CD4-positive, alpha-beta T cell (primary cell): ENCODE measurements at regions not wholly inside any gene's neighbourhood (a gene's known extent, or its start where the extent isn't known, plus 50 kb on each side); places are given as distances from the start of the nearest gene placed in this dataset.

ENCODE experiments used
- ATAC-seq: fragments of 200-7000 bp; cut with Tn5 transposase; one replicate; pipeline ENCODE4 v1.10.0; 2022; ENCODE audit warnings: mild to moderate bottlenecking; ENCODE audit not compliant: poor library complexity
- CTCF ChIA-PET: fragments of 350-600 bp; sonication (Branson Sonifier 250); formaldehyde crosslinking; loops from one replicate; lab custom pipeline; 2021; ENCODE audit warnings: antibody characterized with exemption, inconsistent platforms; lab: Charles Lee
- POLR2A ChIA-PET: fragments of 350-600 bp; sonication (Branson Sonifier 250); formaldehyde crosslinking; loops from one replicate; lab custom pipeline; 2021; ENCODE audit warnings: antibody characterized with exemption, inconsistent platforms; lab: Charles Lee
- DNase-seq, 14 experiments: peaks; one replicate each; pipeline ENCODE4 v3.0.0-alpha.2; 2013 to 2020; ENCODE audit warnings: mixed read lengths in 2 of 14
- H3K27ac ChIP-seq, 2 donors: one replicate each; pipeline versions ENCODE4 v1.5.1 to v1.7.0; 2013; ENCODE audit warnings: low read length in 2 of 2, low read depth in 1 of 2, mild to moderate bottlenecking in 1 of 2
- H3K27me3 ChIP-seq, 2 experiments: 1 replicate in 1 of 2; 2 replicates in 1 of 2; pipeline versions ENCODE4 v1.6.1 to v1.7.0; 2013; ENCODE audit warnings: low read length in 2 of 2, control low read depth in 1 of 2, mild to moderate bottlenecking in 1 of 2, moderate library complexity in 1 of 2; ENCODE audit not compliant: insufficient read depth in 2 of 2, control insufficient read depth in 1 of 2
- H3K36me3 ChIP-seq: one replicate; pipeline ENCODE4 v1.6.1; 2013; ENCODE audit warnings: low read length, control low read depth; ENCODE audit not compliant: insufficient read depth
- H3K4me1 ChIP-seq: one replicate; pipeline ENCODE4 v1.6.1; 2013; ENCODE audit warnings: low read length, control low read depth; ENCODE audit not compliant: insufficient read depth
- H3K4me3 ChIP-seq: one replicate; pipeline ENCODE4 v1.5.1; 2013; ENCODE audit warnings: mild to moderate bottlenecking, low read length, moderate library complexity
- H3K9me3 ChIP-seq, 2 experiments: 1 replicate in 1 of 2; 2 replicates in 1 of 2; pipeline versions ENCODE4 v1.6.1 to v1.7.0; 2013; ENCODE audit warnings: low read length in 2 of 2, mild to moderate bottlenecking in 2 of 2, control low read depth in 1 of 2, moderate library complexity in 1 of 2; ENCODE audit not compliant: control insufficient read depth in 1 of 2, insufficient read depth in 1 of 2
- H3K27ac Mint-ChIP-seq: one replicate; pipeline ENCODE4 v1.8.0; 2020; ENCODE audit warnings: mixed read lengths
- H3K27me3 Mint-ChIP-seq: one replicate; pipeline ENCODE4 v1.8.0; 2021; ENCODE audit warnings: mixed read lengths
- H3K36me3 Mint-ChIP-seq: one replicate; pipeline ENCODE4 v1.8.0; 2021; ENCODE audit warnings: low read depth, mixed read lengths
- H3K4me1 Mint-ChIP-seq: one replicate; pipeline ENCODE4 v1.8.0; 2021; ENCODE audit warnings: low read depth, mixed read lengths
- H3K4me3 Mint-ChIP-seq: one replicate; pipeline ENCODE4 v1.8.0; 2020; ENCODE audit warnings: mild to moderate bottlenecking, mixed read lengths
- H3K9me3 Mint-ChIP-seq: one replicate; pipeline ENCODE4 v1.8.0; 2020; ENCODE audit warnings: mixed read lengths
- CTCF ChIP-seq: fragments of 200-600 bp; IDR thresholded peaks from one replicate; pipeline ENCODE4 v1.8.0; 2022; ENCODE audit warnings: antibody characterized with exemption, mild to moderate bottlenecking
- intact Hi-C, 2 experiments: fragments of 100-400 bp; cut with DNase I in 1 of 2; cut with micrococcal nuclease in 1 of 2; formaldehyde crosslinking; loops; one replicate each; pipeline versions ENCODE4 v1.15.1 to v1.9.0; 2023 to 2025; cut with DNase I, micrococcal nuclease

DNA sequence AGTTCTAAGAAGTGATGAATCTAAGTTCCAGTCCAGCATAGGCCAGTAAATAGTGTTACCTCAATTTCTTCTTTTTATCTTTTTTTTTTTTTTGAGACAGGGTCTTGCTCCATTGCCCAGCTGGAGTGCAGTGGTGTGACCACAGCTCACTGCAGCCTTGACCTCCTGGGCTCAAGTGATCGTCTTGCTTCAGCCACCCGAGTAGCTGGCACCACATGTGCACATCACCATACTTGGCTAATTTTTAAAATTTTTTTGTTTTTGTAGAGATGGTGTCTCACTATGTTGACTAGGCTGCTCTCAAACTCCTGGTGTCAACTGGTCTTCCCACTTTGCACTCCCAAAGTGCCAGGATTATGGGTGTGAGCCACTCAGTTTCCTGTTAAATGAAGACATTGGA is 126.6 kb upstream of the LYZL2 start:
- H3K9me3 Mint-ChIP-seq = no peaks in the 10 kb centered on the region
- H3K27me3 Mint-ChIP-seq = no peaks in the 10 kb centered on the region
- H3K4me1 ChIP-seq = peaks cover 8% of the 10 kb centered on the region
- H3K9me3 ChIP-seq = peaks cover 0 to 3% of the 10 kb centered on the region in 2 experiments
- H3K36me3 ChIP-seq = no peaks in the 10 kb centered on the region
- no peak for TF ChIP-seq CTCF
- H3K36me3 Mint-ChIP-seq = no peaks in the 10 kb centered on the region
- no peak for DNase-seq
- H3K27ac Mint-ChIP-seq = no peak overlapping the region
- H3K27me3 ChIP-seq = no peaks in the 10 kb centered on the region
- ChIA-PET POLR2A (no interaction called here), CTCF (no interaction called here)
- H3K4me1 Mint-ChIP-seq = no peaks in the 10 kb centered on the region
- H3K4me3 ChIP-seq = no peak overlapping the region
- H3K27ac ChIP-seq = no peak overlapping the region
- intact Hi-C loops = no loop called here
- H3K4me3 Mint-ChIP-seq = no peak overlapping the region
- no peak for ATAC-seq

- CTCF ChIA-PET = no interaction called here
- H3K27ac ChIP-seq = no peak overlapping the region
These were observed 125.9 kb upstream of the LYZL2 start for GRCh38 chr10:30755441-30755953.

GRCh38 chr10:30752481-30752881 is 122.9 kb upstream of the LYZL2 start:
- Mint-ChIP-seq H3K4me3 (no peak overlapping the region), H3K4me1 (peaks cover 5% of the 10 kb centered on the region), H3K27me3 (no peaks in the 10 kb centered on the region), H3K9me3 (no peaks in the 10 kb centered on the region), H3K36me3 (no peaks in the 10 kb centered on the region), H3K27ac (no peak overlapping the region)
- POLR2A ChIA-PET = no interaction called here
- intact Hi-C loops = no loop called here
- DNase-seq (no peak), ATAC-seq (no peak)
- Histone ChIP-seq H3K27ac (no peak overlapping the region), H3K9me3 (no peaks in the 10 kb centered on the region), H3K4me3 (no peak overlapping the region), H3K36me3 (no peaks in the 10 kb centered on the region), H3K4me1 (peaks cover 17% of the 10 kb centered on the region), H3K27me3 (no peaks in the 10 kb centered on the region)
- TF ChIP-seq CTCF = no peak
- CTCF ChIA-PET = no interaction called here

More at GRCh38 chr10:30755441-30755953, 125.9 kb upstream of the LYZL2 start:
- Histone ChIP-seq H3K4me3 (no peak overlapping the region), H3K36me3 (no peaks in the 10 kb centered on the region), H3K9me3 (no peaks in the 10 kb centered on the region), H3K4me1 (peaks cover 15% of the 10 kb centered on the region), H3K27me3 (no peaks in the 10 kb centered on the region)
- DNase-seq (no peak), ATAC-seq (no peak)
- no peak overlapping the region for H3K27ac Mint-ChIP-seq
- no peak for TF ChIP-seq CTCF
- intact Hi-C loops = no loop called here
- no peaks in the 10 kb centered on the region for H3K4me1 Mint-ChIP-seq
- no peaks in the 10 kb centered on the region for H3K36me3 Mint-ChIP-seq
- POLR2A ChIA-PET = no interaction called here
- no peaks in the 10 kb centered on the region for H3K9me3 Mint-ChIP-seq
- no peak overlapping the region for H3K4me3 Mint-ChIP-seq
- H3K27me3 Mint-ChIP-seq = no peaks in the 10 kb centered on the region
